Neutrophil (primary cell): ENCODE measurements at regions not wholly inside any gene's neighbourhood (a gene's known extent, or its start where the extent isn't known, plus 50 kb on each side); places are given as distances from the start of the nearest gene placed in this dataset.

Experiments
- H3K27ac ChIP-seq: fragments of 200-600 bp; sonication (generic); 2 replicates; pipeline ENCODE4 v1.5.1; 2016; ENCODE audit warnings: mild to moderate bottlenecking, moderate library complexity
- H3K27me3 ChIP-seq: fragments of 200-600 bp; sonication (generic); 2 replicates; pipeline ENCODE4 v1.6.0; 2016; ENCODE audit warnings: mild to moderate bottlenecking
- H3K36me3 ChIP-seq: fragments of 200-600 bp; sonication (generic); 2 replicates; pipeline ENCODE4 v1.5.1; 2017
- H3K4me1 ChIP-seq, 2 experiments: fragments of 200-600 bp in 1 of 2; sonication (generic) in 1 of 2; 1 replicate in 1 of 2; 2 replicates in 1 of 2; pipeline versions ENCODE4 v1.5.1 to v1.6.1; 2013 to 2016; ENCODE audit warnings: low read depth in 1 of 2, low read length in 1 of 2, mild to moderate bottlenecking in 1 of 2, moderate library complexity in 1 of 2; ENCODE audit not compliant: control insufficient read depth in 1 of 2, insufficient read depth in 1 of 2
- H3K4me3 ChIP-seq, 2 experiments: fragments of 200-600 bp in 1 of 2; sonication (generic) in 1 of 2; 1 replicate in 1 of 2; 2 replicates in 1 of 2; pipeline ENCODE4 v1.5.1; 2013 to 2016; ENCODE audit warnings: low read depth in 1 of 2, low read length in 1 of 2, mild to moderate bottlenecking in 1 of 2, moderate library complexity in 1 of 2
- H3K9me3 ChIP-seq: fragments of 200-600 bp; sonication (generic); 2 replicates; pipeline ENCODE4 v1.5.1; 2016
- CTCF ChIP-seq: fragments of 200-600 bp; sonication (generic); IDR thresholded peaks from 2 replicates; pipeline ENCODE4 v1.5.1; 2016; ENCODE audit warnings: antibody characterized with exemption

- no peaks in the 10 kb centered on the region for H3K36me3 ChIP-seq
- no peak overlapping the region for H3K4me3 ChIP-seq
- TF ChIP-seq CTCF, result no peak
- no peaks in the 10 kb centered on the region for H3K27me3 ChIP-seq
- no peaks in the 10 kb centered on the region for H3K9me3 ChIP-seq
- no peaks in the 10 kb centered on the region for H3K4me1 ChIP-seq
- no peak overlapping the region for H3K27ac ChIP-seq
Measured at GRCh38 chr2:2839782-2840531, 508.9 kb upstream of the MYT1L start.

- Histone ChIP-seq H3K4me3 (no peak overlapping the region), H3K4me1 (no peaks in the 10 kb centered on the region), H3K36me3 (no peaks in the 10 kb centered on the region), H3K27ac (no peak overlapping the region), H3K27me3 (no peaks in the 10 kb centered on the region), H3K9me3 (no peaks in the 10 kb centered on the region)
- TF ChIP-seq CTCF, result no peak
Measured at GRCh38 chr2:2839393-2839781, 508.3 kb upstream of the MYT1L start.

GRCh38 chr2:2838548-2838845, 507.4 kb upstream of the MYT1L start:
- Histone ChIP-seq H3K27me3 (no peaks in the 10 kb centered on the region), H3K4me1 (no peaks in the 10 kb centered on the region), H3K36me3 (no peaks in the 10 kb centered on the region), H3K9me3 (no peaks in the 10 kb centered on the region), H3K27ac (no peak overlapping the region), H3K4me3 (no peak overlapping the region)
- no peak for TF ChIP-seq CTCF

GRCh38 chr2:2837746-2838547, 506.9 kb upstream of the MYT1L start:
- Histone ChIP-seq H3K36me3 (no peaks in the 10 kb centered on the region), H3K9me3 (no peaks in the 10 kb centered on the region), H3K4me1 (no peaks in the 10 kb centered on the region), H3K27me3 (no peaks in the 10 kb centered on the region), H3K4me3 (no peak overlapping the region), H3K27ac (no peak overlapping the region)
- TF ChIP-seq CTCF, result no peak

GRCh38 chr2:2836343-2837070, 505.4 kb upstream of the MYT1L start:
- Histone ChIP-seq H3K4me3 (no peak overlapping the region), H3K36me3 (no peaks in the 10 kb centered on the region), H3K27me3 (no peaks in the 10 kb centered on the region), H3K9me3 (no peaks in the 10 kb centered on the region), H3K4me1 (no peaks in the 10 kb centered on the region), H3K27ac (no peak overlapping the region)
- no peak for TF ChIP-seq CTCF
